HEK293T (cell line): ENCODE measurements at regions not wholly inside any gene's neighbourhood (a gene's known extent, or its start where the extent isn't known, plus 50 kb on each side); places are given as distances from the start of the nearest gene placed in this dataset.

ENCODE experiments used
- BHLHE40 ChIP-seq: fragments of 450-650 bp; IDR thresholded peaks from 2 replicates; pipeline ENCODE4 v1.6.1; 2016; ENCODE audit warnings: mild to moderate bottlenecking, moderate library complexity, borderline replicate concordance
- CTBP1 ChIP-seq: fragments of 450-650 bp; IDR thresholded peaks from 2 replicates; pipeline ENCODE4 v1.6.1; 2016; ENCODE audit warnings: borderline replicate concordance
- ELF4 ChIP-seq: fragments of 450-650 bp; IDR thresholded peaks from 2 replicates; pipeline ENCODE4 v1.6.1; 2017; ENCODE audit warnings: antibody characterized with exemption
- FOXA1 ChIP-seq: fragments of 450-650 bp; IDR thresholded peaks from 2 replicates; pipeline ENCODE4 v1.6.1; 2016; ENCODE audit warnings: mild to moderate bottlenecking
- FOXK2 ChIP-seq: fragments of 450-650 bp; IDR thresholded peaks from 2 replicates; pipeline ENCODE4 v1.6.1; 2016; ENCODE audit warnings: mild to moderate bottlenecking
- FOXM1 ChIP-seq: fragments of 450-650 bp; IDR thresholded peaks from 2 replicates; pipeline ENCODE4 v1.6.1; 2017; ENCODE audit warnings: mild to moderate bottlenecking, borderline replicate concordance
- HDGF ChIP-seq: fragments of 450-650 bp; IDR thresholded peaks from 2 replicates; pipeline ENCODE4 v1.6.1; 2017; ENCODE audit warnings: antibody characterized with exemption, borderline replicate concordance
- LEF1 ChIP-seq: fragments of 450-650 bp; IDR thresholded peaks from 2 replicates; pipeline ENCODE4 v1.6.1; 2017; ENCODE audit warnings: mild to moderate bottlenecking, borderline replicate concordance
- NFRKB ChIP-seq: fragments of 450-650 bp; IDR thresholded peaks from 2 replicates; pipeline ENCODE4 v1.6.1; 2016; ENCODE audit warnings: mild to moderate bottlenecking, moderate library complexity
- PKNOX1 ChIP-seq: fragments of 450-650 bp; IDR thresholded peaks from 2 replicates; pipeline ENCODE4 v1.6.1; 2016
- SP1 ChIP-seq: fragments of 450-650 bp; IDR thresholded peaks from 2 replicates; pipeline ENCODE4 v1.6.1; 2017
- TARDBP ChIP-seq: fragments of 450-650 bp; IDR thresholded peaks from 2 replicates; pipeline ENCODE4 v1.6.1; 2016
- ZNF384 ChIP-seq: fragments of 450-650 bp; IDR thresholded peaks from 2 replicates; pipeline ENCODE4 v1.6.1; 2016

GRCh38 chr2:150293771-150294170 is 193.7 kb downstream of the RND3 start:
- TF ChIP-seq SP1, result no peak
- TF ChIP-seq BHLHE40, result no peak
- no peak for TF ChIP-seq ZNF384
- TF ChIP-seq FOXM1, result no peak
- TF ChIP-seq PKNOX1, result no peak
- no peak for TF ChIP-seq FOXK2
- TF ChIP-seq FOXA1, result no peak
- TF ChIP-seq CTBP1, result no peak
- TF ChIP-seq NFRKB, result no peak
- TF ChIP-seq HDGF, result no peak
- no peak for TF ChIP-seq TARDBP
- TF ChIP-seq ELF4, result no peak
- no peak for TF ChIP-seq LEF1
